Fibroblast of the aortic adventitia (primary cell): ENCODE measurements at regions not wholly inside any gene's neighbourhood (a gene's known extent, or its start where the extent isn't known, plus 50 kb on each side); places are given as distances from the start of the nearest gene placed in this dataset.

Experiments
- DNase-seq: peaks from one replicate; pipeline ENCODE4 v3.0.0-alpha.2; 2010; ENCODE audit warnings: low read depth
- H3K4me3 ChIP-seq: 2 replicates; pipeline ENCODE4 v1.5.1; 2011; ENCODE audit warnings: low read depth, mild to moderate bottlenecking, control low read depth, low read length, moderate library complexity
- CTCF ChIP-seq: IDR thresholded peaks from 2 replicates; pipeline ENCODE4 v1.5.1; 2011; ENCODE audit warnings: mild to moderate bottlenecking, low read length, control low read depth, inconsistent platforms; ENCODE audit not compliant: insufficient read depth

- no peak for DNase-seq
- no peak for TF ChIP-seq CTCF
- no peak overlapping the region for H3K4me3 ChIP-seq
Measured at GRCh38 chr13:53844473-53845146, 816.0 kb downstream of the OLFM4 start.

- no peak for DNase-seq
- no peak overlapping the region for H3K4me3 ChIP-seq
- TF ChIP-seq CTCF, result no peak
Measured at GRCh38 chr13:53847502-53847901, 818.9 kb downstream of the OLFM4 start.

GRCh38 chr13:53848366-53848961 is 819.9 kb downstream of the OLFM4 start:
- no peak for TF ChIP-seq CTCF
- no peak for DNase-seq
- H3K4me3 ChIP-seq, result no peak overlapping the region

GRCh38 chr13:53854321-53854720 is 825.7 kb downstream of the OLFM4 start:
- DNase-seq, result no peak
- TF ChIP-seq CTCF, result no peak
- H3K4me3 ChIP-seq, result no peak overlapping the region

GRCh38 chr13:53856573-53857195 is 828.1 kb downstream of the OLFM4 start:
- H3K4me3 ChIP-seq, result no peak overlapping the region
- no peak for TF ChIP-seq CTCF
- DNase-seq, result no peak

- TF ChIP-seq CTCF, result no peak
- DNase-seq, result no peak
- H3K4me3 ChIP-seq, result no peak overlapping the region
Measured at GRCh38 chr13:53863520-53863919, 834.9 kb downstream of the OLFM4 start.
